ENCODE measurements at regions not wholly inside any gene's neighbourhood (a gene's known extent, or its start where the extent isn't known, plus 50 kb on each side); places are given as distances from the start of the nearest gene placed in this dataset.

DNA sequence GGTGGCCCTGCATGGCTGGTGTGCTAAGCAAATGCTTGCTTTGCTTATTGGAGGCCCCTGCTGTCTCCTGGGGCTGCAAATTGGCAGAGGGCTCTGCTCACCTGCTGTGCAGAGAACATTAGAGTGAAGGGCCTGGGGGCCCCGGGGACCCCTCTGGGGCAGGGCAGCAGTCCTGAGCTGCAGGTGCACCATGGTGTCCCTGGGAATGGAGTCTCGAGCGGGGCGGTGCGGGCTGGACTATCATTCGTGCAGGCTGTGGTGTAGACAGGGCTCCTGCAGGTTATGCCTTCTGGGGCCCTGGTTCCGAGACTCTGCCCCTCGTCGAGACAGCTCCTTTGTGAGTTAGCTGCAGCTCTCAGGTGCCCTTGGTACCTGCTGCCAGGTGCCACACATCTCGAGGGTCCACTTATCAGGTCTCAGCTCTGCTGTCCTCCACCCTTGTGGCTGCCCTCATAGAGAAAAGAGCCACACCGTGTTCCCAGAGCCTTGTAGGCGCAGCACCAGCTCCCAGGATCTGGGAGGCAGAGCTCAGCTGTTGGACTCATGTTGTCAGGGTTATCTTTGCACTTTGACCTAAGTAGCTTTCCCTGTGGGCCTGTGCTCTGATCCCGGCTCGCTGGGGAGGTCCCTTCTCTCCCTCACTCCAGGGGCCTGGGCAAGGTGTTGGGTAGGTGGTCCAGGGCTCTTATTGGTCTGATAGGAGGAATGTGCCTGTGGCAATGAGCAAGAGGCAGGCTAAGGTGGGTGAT, 58.0 kb upstream of the ZNF536 start:
- no peak for DNase-seq

DNA sequence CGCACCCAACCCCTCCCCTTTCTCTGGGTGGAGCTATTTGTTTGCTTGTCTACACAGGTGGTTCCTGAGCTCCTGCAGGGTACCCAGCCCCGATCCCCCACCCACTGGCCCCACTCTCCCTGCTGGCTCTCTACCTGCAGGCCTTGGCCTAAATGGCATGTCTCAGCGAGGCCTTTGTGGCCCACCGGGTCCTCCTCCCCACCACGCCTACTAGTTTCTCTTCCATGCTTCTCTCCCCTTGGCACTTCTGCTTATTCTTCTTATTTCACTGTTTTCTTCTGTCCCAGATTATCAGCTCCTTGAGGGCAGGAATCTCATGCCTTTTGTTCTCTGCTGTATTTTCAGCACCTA, 57.4 kb upstream of the ZNF536 start:
- DNase-seq: no peak

DNA sequence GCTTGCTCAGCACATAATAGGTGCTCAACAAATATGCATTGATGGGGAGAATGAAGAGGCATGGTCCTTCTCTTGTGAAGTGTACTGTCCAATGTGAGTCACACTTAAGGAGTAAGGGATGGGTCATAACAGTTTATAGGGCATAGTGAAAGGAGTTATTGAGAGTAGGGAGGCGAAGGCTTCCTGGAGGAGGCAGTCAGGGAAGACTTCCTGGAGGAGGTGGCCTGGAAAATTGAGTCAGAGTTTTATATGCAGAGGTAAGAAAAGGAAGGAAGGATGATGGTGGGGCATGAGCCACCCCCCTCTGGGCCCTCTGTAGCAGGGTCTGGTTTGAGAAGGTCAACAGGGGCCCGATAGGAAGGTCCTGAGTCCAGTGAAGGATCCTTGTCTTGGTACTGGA, 57.0 kb upstream of the ZNF536 start:
- no peak for DNase-seq

DNA sequence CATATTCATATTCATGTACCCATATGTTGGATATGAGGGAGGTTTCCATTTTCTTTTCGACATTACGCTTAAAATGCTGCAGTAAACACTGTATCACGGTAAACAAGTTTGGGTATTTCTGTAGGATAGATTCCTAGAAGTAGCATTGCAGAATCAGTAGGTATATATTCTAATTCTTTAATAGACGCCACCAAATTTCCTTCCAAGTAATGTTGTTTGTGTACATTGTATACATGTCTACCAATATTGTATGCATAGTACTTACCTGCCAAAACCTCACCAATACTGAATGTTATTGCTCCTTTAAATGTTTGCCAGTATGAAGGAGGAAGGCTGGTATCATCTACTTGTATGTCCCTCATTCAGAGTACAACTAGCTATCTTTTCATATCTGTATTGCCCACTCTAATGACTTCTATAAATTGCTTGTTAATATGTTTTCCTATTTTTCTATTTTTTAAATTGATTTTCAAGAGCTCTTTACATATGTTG, 56.1 kb upstream of the ZNF536 start:
- no peak for DNase-seq

DNA sequence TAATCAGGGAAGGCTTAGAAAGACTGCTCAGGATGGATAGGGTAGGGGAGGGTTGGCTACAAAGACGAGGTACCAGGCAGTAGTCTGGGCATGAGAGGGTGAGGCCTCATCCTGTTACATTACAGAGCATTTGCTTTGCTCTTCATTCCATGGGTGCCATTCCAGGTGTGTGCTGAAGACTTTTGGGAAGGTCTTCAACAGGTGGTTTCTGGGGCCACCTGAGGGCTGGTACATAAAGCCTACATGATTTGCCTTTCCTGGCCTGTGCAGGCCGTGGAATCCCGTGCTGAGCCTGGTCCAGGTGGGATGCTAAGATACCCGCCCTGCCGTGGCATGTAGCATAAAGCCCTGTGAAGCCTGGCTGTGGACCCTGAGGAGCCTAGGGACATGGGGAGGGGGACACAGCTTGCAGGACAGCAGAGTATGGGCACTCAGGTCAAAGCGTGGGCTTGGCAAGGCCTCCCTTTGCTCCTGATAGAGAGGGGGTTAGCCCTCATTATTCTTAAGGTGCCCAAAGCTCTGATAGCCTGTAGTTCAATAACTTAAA, 55.6 kb upstream of the ZNF536 start:
- DNase-seq: no peak

DNA sequence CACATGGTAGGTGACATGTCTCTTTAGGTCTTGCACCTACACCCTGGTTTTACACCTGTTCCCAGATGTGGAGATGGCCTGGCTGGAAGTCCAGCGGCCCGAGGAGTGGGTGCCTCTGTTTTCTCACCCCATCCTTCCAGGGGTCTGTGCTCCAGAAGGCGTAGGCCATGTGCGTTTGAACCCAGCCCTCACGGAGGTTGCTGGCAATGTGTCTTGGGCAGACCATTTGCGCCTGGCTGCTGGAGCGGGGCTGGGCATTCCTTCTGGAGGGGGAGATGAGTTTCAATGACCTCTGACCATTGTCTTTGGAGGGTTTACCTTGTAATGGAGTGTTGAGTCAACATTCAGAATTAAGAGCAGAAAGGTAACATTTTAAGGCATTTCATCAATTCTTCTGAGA, 54.8 kb upstream of the ZNF536 start:
- no peak for DNase-seq

DNA sequence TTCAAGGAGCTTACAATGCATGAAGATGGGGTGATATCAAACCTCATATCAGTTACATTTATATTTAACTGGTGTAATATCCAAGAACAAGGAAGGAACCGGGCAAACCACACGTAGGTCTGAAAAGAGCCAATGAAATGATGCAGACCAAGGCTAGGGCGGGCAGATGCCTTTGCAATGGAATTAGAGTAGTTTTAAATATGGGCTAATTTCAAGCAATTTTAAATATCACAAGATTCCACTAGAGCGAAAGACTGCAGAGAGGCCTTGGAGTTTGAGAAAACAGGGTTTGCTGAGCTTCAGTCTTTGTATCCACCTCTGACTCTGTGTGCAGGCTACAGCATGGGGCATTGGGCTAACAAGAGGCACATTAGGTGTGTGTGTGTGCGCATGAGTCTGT, 53.9 kb upstream of the ZNF536 start:
- DNase-seq: no peak

DNA sequence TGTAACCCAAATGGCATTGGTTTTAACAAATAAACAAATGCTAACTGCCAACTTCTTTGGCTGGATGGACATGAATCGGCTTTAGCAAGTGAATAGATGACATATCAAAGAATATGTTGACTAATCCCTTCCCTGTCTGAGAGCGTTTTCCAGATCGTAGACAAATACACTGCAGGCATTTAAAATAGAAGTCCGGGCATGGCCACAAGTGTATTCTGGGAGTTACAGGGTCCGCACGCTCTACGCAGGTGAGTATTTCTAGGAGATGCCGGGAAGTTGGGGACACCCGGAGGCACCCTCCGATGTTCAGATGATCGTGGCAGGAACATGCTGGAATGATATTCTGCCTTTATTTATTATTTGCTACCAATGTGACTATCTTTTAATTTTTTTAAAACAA, 53.2 kb upstream of the ZNF536 start:
- no peak for DNase-seq

DNA sequence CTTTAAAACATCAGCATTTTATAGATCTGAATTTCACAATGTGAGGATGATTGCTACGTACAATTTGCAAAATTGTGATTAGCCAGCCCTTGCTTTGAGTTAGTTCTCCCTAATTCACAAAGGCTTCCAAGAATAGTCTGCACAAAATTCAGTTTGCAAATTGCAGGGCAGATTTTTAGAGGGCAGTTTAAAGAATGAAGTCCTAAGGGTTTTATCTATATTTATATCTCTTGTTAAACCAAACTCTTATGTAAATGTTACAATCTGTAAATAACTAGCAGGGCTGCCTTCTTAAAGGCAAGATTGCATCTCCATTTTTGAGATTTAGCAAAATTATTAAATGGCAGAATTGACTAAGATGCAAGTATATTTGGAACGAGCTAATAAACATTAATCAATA, 52.8 kb upstream of the ZNF536 start:
- DNase-seq: no peak

DNA sequence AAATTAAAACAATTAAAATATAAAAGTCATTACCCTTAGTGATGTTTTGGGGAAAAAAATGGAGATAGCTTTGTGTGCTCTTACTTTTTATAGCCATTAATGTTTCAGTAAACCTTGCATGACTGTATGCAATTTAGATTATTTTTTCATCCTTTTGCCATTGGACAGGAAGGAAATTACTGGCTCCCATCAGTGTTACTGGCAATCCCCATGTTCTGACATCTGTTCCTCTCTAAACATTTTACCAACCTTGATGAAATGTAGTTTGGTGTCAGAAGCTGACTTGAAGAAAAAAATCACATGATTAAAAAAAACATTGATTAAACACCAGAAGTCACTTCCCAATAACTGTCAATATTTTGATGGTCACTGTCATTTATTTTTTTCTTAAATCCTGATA, 52.3 kb upstream of the ZNF536 start:
- DNase-seq: no peak

DNA sequence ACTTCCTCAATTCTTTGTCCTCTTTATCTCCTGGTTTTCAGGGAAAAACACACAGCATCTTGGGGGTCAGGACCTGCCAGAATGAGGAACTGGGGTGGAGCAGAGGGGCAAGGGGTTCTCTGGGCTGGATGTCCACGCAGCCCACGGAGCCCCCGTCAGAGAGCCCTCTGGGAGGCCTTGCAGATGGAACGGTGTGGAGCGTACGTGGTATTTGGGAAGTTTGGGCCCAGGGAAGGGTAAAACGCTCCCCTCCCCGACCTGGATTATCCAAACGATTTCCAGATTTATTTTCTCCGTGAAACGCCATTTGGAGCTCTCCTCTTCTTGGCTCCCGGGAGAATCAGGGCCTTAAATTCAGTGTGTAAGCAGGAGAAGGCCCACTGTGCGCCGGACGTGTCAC, 51.7 kb upstream of the ZNF536 start:
- DNase-seq: no peak

DNA sequence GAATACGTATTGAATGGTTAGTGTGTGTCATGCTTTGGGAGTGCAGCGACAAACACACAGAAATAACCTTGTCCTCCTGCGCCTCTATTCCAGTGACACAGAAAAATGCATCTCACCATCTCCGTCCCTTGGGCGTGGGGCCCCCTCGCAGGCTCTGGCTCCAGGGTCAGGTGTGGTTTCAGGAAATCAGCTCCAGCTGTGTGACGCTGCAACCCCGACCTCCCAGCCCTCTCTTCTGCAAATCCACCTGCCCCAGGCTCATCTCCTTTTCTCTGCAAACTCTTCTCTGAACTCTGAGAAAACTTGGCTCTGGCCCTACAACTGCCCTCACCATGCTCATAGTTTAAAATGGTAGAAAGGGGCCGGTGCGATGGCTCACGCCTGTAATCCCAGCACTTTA, 51.3 kb upstream of the ZNF536 start:
- no peak for DNase-seq

Data from right hindlimb (tissue), 1 donor.